ENCODE measurements at regions not wholly inside any gene's neighbourhood (a gene's known extent, or its start where the extent isn't known, plus 50 kb on each side); places are given as distances from the start of the nearest gene placed in this dataset.

DNA sequence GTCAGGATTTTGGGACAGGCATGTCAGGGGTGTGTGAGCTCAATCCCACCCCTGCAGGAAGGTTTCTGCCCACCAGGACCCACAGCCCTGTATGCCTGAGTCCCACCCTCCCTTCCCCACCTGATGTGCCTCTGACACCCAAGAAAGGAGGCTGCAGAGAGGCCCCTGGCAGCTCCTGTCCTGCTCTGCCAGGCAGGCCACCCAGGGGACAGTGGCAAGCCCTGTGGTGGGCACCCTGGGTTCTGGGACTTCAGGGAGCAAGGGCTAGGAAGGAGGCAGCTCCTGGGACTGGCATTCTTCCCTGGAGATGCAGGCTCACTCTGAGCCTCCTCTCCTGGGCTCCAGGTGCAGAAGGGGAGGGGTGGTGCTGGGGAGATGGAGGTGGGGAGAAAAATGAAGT, 234.5 kb upstream of the B3GAT1 start:
- TF ChIP-seq, protein P1, sequence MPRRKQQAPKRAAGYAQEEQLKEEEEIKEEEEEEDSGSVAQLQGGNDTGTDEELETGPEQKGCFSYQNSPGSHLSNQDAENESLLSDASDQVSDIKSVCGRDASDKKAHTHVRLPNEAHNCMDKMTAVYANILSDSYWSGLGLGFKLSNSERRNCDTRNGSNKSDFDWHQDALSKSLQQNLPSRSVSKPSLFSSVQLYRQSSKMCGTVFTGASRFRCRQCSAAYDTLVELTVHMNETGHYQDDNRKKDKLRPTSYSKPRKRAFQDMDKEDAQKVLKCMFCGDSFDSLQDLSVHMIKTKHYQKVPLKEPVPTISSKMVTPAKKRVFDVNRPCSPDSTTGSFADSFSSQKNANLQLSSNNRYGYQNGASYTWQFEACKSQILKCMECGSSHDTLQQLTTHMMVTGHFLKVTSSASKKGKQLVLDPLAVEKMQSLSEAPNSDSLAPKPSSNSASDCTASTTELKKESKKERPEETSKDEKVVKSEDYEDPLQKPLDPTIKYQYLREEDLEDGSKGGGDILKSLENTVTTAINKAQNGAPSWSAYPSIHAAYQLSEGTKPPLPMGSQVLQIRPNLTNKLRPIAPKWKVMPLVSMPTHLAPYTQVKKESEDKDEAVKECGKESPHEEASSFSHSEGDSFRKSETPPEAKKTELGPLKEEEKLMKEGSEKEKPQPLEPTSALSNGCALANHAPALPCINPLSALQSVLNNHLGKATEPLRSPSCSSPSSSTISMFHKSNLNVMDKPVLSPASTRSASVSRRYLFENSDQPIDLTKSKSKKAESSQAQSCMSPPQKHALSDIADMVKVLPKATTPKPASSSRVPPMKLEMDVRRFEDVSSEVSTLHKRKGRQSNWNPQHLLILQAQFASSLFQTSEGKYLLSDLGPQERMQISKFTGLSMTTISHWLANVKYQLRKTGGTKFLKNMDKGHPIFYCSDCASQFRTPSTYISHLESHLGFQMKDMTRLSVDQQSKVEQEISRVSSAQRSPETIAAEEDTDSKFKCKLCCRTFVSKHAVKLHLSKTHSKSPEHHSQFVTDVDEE (CRISPR knock-in tag; IDR thresholded peaks at IDR 0.05), result no peak
- TF ChIP-seq ZFP3 (CRISPR knock-in tag; IDR thresholded peaks at IDR 0.05) (no peak), ZFP30 (CRISPR knock-in tag; IDR thresholded peaks at IDR 0.05) (no peak), CREB5 (CRISPR knock-in tag; IDR thresholded peaks at IDR 0.05; ENCODE audit: low read depth) (no peak), ISL1 (CRISPR knock-in tag; IDR thresholded peaks at IDR 0.05) (no peak), ARNTL (CRISPR knock-in tag; IDR thresholded peaks at IDR 0.05; ENCODE audit: borderline replicate concordance, low read depth) (no peak), ZNF70 (CRISPR knock-in tag; IDR thresholded peaks at IDR 0.05) (no peak), TOX (CRISPR knock-in tag; IDR thresholded peaks at IDR 0.05; ENCODE audit: borderline replicate concordance) (no peak), SNAI2 (CRISPR knock-in tag; IDR thresholded peaks at IDR 0.05) (no peak), RARB (CRISPR knock-in tag; IDR thresholded peaks at IDR 0.05) (no peak), GLIS3 (CRISPR knock-in tag; IDR thresholded peaks at IDR 0.05) (no peak)
- TF ChIP-seq, protein P2, sequence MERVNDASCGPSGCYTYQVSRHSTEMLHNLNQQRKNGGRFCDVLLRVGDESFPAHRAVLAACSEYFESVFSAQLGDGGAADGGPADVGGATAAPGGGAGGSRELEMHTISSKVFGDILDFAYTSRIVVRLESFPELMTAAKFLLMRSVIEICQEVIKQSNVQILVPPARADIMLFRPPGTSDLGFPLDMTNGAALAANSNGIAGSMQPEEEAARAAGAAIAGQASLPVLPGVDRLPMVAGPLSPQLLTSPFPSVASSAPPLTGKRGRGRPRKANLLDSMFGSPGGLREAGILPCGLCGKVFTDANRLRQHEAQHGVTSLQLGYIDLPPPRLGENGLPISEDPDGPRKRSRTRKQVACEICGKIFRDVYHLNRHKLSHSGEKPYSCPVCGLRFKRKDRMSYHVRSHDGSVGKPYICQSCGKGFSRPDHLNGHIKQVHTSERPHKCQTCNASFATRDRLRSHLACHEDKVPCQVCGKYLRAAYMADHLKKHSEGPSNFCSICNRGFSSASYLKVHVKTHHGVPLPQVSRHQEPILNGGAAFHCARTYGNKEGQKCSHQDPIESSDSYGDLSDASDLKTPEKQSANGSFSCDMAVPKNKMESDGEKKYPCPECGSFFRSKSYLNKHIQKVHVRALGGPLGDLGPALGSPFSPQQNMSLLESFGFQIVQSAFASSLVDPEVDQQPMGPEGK (CRISPR knock-in tag; IDR thresholded peaks at IDR 0.05; ENCODE audit: borderline replicate concordance), result no peak
- TF ChIP-seq, protein P3, sequence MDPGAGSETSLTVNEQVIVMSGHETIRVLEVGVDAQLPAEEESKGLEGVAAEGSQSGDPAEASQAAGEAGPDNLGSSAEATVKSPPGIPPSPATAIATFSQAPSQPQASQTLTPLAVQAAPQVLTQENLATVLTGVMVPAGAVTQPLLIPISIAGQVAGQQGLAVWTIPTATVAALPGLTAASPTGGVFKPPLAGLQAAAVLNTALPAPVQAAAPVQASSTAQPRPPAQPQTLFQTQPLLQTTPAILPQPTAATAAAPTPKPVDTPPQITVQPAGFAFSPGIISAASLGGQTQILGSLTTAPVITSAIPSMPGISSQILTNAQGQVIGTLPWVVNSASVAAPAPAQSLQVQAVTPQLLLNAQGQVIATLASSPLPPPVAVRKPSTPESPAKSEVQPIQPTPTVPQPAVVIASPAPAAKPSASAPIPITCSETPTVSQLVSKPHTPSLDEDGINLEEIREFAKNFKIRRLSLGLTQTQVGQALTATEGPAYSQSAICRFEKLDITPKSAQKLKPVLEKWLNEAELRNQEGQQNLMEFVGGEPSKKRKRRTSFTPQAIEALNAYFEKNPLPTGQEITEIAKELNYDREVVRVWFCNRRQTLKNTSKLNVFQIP (CRISPR knock-in tag; IDR thresholded peaks at IDR 0.05; ENCODE audit: borderline replicate concordance, low read depth), result no peak
- TF ChIP-seq, protein P4, sequence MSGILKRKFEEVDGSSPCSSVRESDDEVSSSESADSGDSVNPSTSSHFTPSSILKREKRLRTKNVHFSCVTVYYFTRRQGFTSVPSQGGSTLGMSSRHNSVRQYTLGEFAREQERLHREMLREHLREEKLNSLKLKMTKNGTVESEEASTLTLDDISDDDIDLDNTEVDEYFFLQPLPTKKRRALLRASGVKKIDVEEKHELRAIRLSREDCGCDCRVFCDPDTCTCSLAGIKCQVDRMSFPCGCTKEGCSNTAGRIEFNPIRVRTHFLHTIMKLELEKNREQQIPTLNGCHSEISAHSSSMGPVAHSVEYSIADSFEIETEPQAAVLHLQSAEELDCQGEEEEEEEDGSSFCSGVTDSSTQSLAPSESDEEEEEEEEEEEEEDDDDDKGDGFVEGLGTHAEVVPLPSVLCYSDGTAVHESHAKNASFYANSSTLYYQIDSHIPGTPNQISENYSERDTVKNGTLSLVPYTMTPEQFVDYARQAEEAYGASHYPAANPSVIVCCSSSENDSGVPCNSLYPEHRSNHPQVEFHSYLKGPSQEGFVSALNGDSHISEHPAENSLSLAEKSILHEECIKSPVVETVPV (CRISPR knock-in tag; IDR thresholded peaks at IDR 0.05), result no peak
